SU-DHL-6 (cell line): ENCODE measurements at regions not wholly inside any gene's neighbourhood (a gene's known extent, or its start where the extent isn't known, plus 50 kb on each side); places are given as distances from the start of the nearest gene placed in this dataset.

Experiments used
- H2AFZ ChIP-seq: fragments of 200-600 bp; sonication (generic); 2 replicates; pipeline ENCODE4 v1.6.1; 2014; ENCODE audit warnings: low read depth, mild to moderate bottlenecking, moderate library complexity, mixed read lengths, antibody characterized with exemption, low read length; ENCODE audit not compliant: severe bottlenecking
- H3F3A ChIP-seq: fragments of 200-600 bp; shearing (Covaris generic); 2 replicates; pipeline ENCODE4 v1.6.0; 2016; ENCODE audit warnings: antibody characterized with exemption, mild to moderate bottlenecking; ENCODE audit not compliant: insufficient read depth
- H3K27ac ChIP-seq: fragments of 200-600 bp; sonication (generic); 2 replicates; pipeline ENCODE4 v1.5.1; 2016; ENCODE audit warnings: low read depth, mild to moderate bottlenecking, low read length, moderate library complexity, mixed read lengths
- H3K27me3 ChIP-seq: fragments of 200-600 bp; sonication (generic), shearing (Covaris generic); 2 replicates; pipeline ENCODE4 v1.6.0; 2014; ENCODE audit warnings: mild to moderate bottlenecking, low read length
- H3K36me3 ChIP-seq: fragments of 200-600 bp; sonication (generic); 2 replicates; pipeline ENCODE4 v1.6.1; 2014; ENCODE audit warnings: mild to moderate bottlenecking, low read length, mixed read lengths
- H3K4me2 ChIP-seq: fragments of 300-600, 200-600 bp; shearing (Covaris generic), sonication (generic); 2 replicates; pipeline ENCODE4 v1.6.0; 2014; ENCODE audit warnings: low read length, low read depth, mild to moderate bottlenecking; ENCODE audit not compliant: poor library complexity, severe bottlenecking
- H3K4me3 ChIP-seq: fragments of 200-600 bp; sonication (generic); 2 replicates; pipeline ENCODE4 v1.5.1; 2014; ENCODE audit warnings: antibody characterized with exemption, low read length, mild to moderate bottlenecking, mixed read lengths; ENCODE audit not compliant: insufficient read depth, poor library complexity, severe bottlenecking
- H3K79me2 ChIP-seq: fragments of 200-600 bp; sonication (generic); 2 replicates; pipeline ENCODE4 v1.6.1; 2014; ENCODE audit warnings: mild to moderate bottlenecking, low read length, moderate library complexity; ENCODE audit not compliant: insufficient read depth
- H3K9ac ChIP-seq: fragments of 200-600 bp; sonication (generic); 2 replicates; pipeline ENCODE4 v1.7.0; 2014; ENCODE audit warnings: mild to moderate bottlenecking, low read length
- H3K9me2 ChIP-seq: fragments of 200-600 bp; sonication (generic); replicated peaks from 2 replicates; pipeline ENCODE4 v1.6.1; 2014; ENCODE audit warnings: low read length; ENCODE audit not compliant: insufficient read depth
- H3K9me3 ChIP-seq: fragments of 200-600 bp; sonication (generic); 2 replicates; pipeline ENCODE4 v1.6.1; 2014; ENCODE audit warnings: low read length, mixed read lengths; ENCODE audit not compliant: insufficient read depth
- H4K20me1 ChIP-seq: fragments of 200-600 bp; sonication (generic); 2 replicates; pipeline ENCODE4 v1.6.1; 2014; ENCODE audit warnings: low read depth, mild to moderate bottlenecking, antibody characterized with exemption, low read length, moderate library complexity, mixed read lengths
- CTCF ChIP-seq: fragments of 200-600 bp; sonication (generic); IDR thresholded peaks from one replicate; pipeline ENCODE4 v1.5.1; 2017; ENCODE audit warnings: antibody characterized with exemption, mild to moderate bottlenecking, low read length, moderate library complexity; ENCODE audit not compliant: insufficient read depth, poor library complexity, severe bottlenecking
- EZH2phosphoT487 ChIP-seq: fragments of 200-600 bp; sonication (generic), shearing (Covaris generic); conservative IDR thresholded peaks from 2 replicates; pipeline ENCODE4 v1.6.1; 2018; ENCODE audit warnings: mild to moderate bottlenecking, antibody characterized with exemption, low read length, moderate library complexity, mixed read lengths

DNA sequence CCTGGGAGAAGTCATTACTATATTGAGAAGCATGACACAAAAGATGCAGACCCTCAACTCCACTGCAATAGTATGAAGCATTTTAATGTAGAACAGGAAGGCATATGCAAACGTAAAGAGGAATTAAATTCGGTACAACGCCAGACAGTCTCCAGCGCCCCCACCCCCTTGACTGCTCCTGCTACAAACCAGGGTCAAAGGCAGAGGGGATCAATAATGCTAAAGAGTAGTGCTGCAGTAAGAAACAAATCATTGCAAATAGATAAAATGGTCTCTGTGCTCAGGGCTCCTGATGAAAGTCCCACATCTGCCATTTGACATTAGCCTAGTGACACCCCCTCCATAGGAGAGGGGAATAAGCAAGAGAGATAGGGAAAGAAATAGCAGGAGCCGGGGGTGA lies 164.9 kb upstream of the BLID start:
- Histone ChIP-seq H3K27ac (no peak overlapping the region), H3F3A (no peaks in the 10 kb centered on the region), H3K9me2 (no peaks in the 10 kb centered on the region), H3K79me2 (no peaks in the 10 kb centered on the region), H3K4me3 (no peak overlapping the region), H3K9me3 (no peaks in the 10 kb centered on the region), H3K9ac (no peak overlapping the region), H2AFZ (no peak overlapping the region), H3K4me2 (no peak overlapping the region), H3K27me3 (no peaks in the 10 kb centered on the region), H3K36me3 (no peaks in the 10 kb centered on the region), H4K20me1 (no peaks in the 10 kb centered on the region)
- TF ChIP-seq EZH2phosphoT487 (no peak), CTCF (no peak)

DNA sequence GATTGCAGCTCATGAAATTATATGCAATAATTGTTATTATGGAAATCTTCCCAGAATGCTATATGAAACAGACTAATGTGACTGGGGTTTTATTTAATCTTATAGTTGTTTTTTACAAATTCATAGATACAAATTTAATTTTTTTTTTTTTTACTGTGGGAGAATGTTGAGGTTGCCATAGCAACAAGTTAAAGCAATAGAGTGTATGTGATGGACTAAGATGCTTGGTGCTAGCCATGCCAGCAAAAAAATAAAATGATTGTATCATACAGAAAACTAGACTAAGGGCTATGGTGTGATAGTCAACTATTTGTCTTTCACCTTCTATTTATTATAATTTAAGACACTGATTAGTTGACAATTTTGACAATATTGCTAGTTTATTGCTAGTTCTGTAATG lies 163.2 kb upstream of the BLID start:
- H3K27me3 ChIP-seq = no peaks in the 10 kb centered on the region
- no peaks in the 10 kb centered on the region for H3K79me2 ChIP-seq
- TF ChIP-seq CTCF (no peak), EZH2phosphoT487 (no peak)
- no peaks in the 10 kb centered on the region for H4K20me1 ChIP-seq
- H2AFZ ChIP-seq = no peak overlapping the region
- H3F3A ChIP-seq = no peaks in the 10 kb centered on the region
- no peaks in the 10 kb centered on the region for H3K9me3 ChIP-seq
- H3K4me3 ChIP-seq = no peak overlapping the region
- H3K4me2 ChIP-seq = no peak overlapping the region
- H3K9me2 ChIP-seq = no peaks in the 10 kb centered on the region
- H3K36me3 ChIP-seq = no peaks in the 10 kb centered on the region
- H3K9ac ChIP-seq = no peak overlapping the region
- no peak overlapping the region for H3K27ac ChIP-seq

GRCh38 chr11:122277493-122277892 lies 161.5 kb upstream of the BLID start:
- H3F3A ChIP-seq = no peaks in the 10 kb centered on the region
- H3K9ac ChIP-seq = no peak overlapping the region
- no peak overlapping the region for H3K4me3 ChIP-seq
- no peak overlapping the region for H2AFZ ChIP-seq
- no peaks in the 10 kb centered on the region for H3K9me3 ChIP-seq
- no peaks in the 10 kb centered on the region for H3K79me2 ChIP-seq
- no peaks in the 10 kb centered on the region for H3K9me2 ChIP-seq
- TF ChIP-seq CTCF (no peak), EZH2phosphoT487 (no peak)
- no peak overlapping the region for H3K27ac ChIP-seq
- H3K4me2 ChIP-seq = no peak overlapping the region
- no peaks in the 10 kb centered on the region for H3K27me3 ChIP-seq
- no peaks in the 10 kb centered on the region for H4K20me1 ChIP-seq
- H3K36me3 ChIP-seq = no peaks in the 10 kb centered on the region

DNA sequence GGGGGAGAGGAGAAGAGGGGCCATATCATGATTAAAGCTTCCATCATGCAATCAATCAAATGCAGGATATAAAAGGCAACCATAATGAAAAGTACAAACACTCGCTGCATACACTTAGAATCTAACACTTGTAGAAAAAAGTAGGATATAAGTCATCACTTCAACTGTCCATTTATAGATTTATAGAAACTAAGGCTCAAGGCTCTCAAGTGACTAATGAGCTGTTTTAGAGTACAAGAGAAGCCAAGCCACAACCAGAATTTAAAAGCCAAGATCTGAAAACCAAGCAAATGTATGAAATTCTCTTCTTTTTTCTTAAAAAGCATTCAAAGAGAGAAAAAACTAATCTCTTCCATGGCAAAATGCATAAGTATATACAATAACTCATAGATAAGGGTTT lies 160.2 kb upstream of the BLID start:
- Histone ChIP-seq H3K9me3 (no peaks in the 10 kb centered on the region), H3K4me2 (no peak overlapping the region), H3K9ac (no peak overlapping the region), H3F3A (no peaks in the 10 kb centered on the region), H4K20me1 (no peaks in the 10 kb centered on the region), H3K36me3 (no peaks in the 10 kb centered on the region), H3K27me3 (no peaks in the 10 kb centered on the region), H3K27ac (no peak overlapping the region), H3K9me2 (no peaks in the 10 kb centered on the region), H3K4me3 (no peak overlapping the region), H3K79me2 (no peaks in the 10 kb centered on the region), H2AFZ (no peak overlapping the region)
- TF ChIP-seq CTCF = no peak
- no peak for TF ChIP-seq EZH2phosphoT487
